SK-N-SH treated with all-trans-retinoic acid at 6 μM for 48 hours (cell line): ENCODE measurements at regions not wholly inside any gene's neighbourhood (a gene's known extent, or its start where the extent isn't known, plus 50 kb on each side); places are given as distances from the start of the nearest gene placed in this dataset.

Experiments used
- ARNTL ChIP-seq: fragments of 450-650 bp; formaldehyde crosslinking; IDR thresholded peaks from 2 replicates; pipeline ENCODE4 v1.5.0; 2020; ENCODE audit warnings: low read depth, mild to moderate bottlenecking, moderate library complexity, borderline replicate concordance
- ESRRG ChIP-seq: fragments of 250-450 bp; sonication (Bioruptor Pico); IDR thresholded peaks from 2 replicates; pipeline ENCODE4 v1.6.1; 2021; ENCODE audit warnings: mild to moderate bottlenecking
- ISL1 ChIP-seq: fragments of 250-450 bp; sonication (Bioruptor Pico); IDR thresholded peaks from 2 replicates; pipeline ENCODE4 v2.1.2; 2022; ENCODE audit warnings: mild to moderate bottlenecking, moderate library complexity
- PATZ1 ChIP-seq: fragments of 250-450 bp; sonication (Bioruptor Pico); IDR thresholded peaks from 2 replicates; pipeline ENCODE4 v1.8.0; 2020; ENCODE audit warnings: mild to moderate bottlenecking, moderate library complexity, borderline replicate concordance
- PPARA ChIP-seq: fragments of 250-450 bp; sonication (Bioruptor Pico); IDR thresholded peaks from 2 replicates; pipeline ENCODE4 v1.5.0; 2020; ENCODE audit warnings: mild to moderate bottlenecking, borderline replicate concordance
- RARB ChIP-seq: fragments of 250-450 bp; sonication (Bioruptor Pico); IDR thresholded peaks from 2 replicates; pipeline ENCODE4 v1.8.0; 2021; ENCODE audit warnings: mild to moderate bottlenecking, moderate library complexity
- TCF4 ChIP-seq: fragments of 250-450 bp; sonication (Bioruptor Pico); IDR thresholded peaks from 2 replicates; pipeline ENCODE4 v1.8.0; 2021; ENCODE audit warnings: mild to moderate bottlenecking, moderate library complexity, borderline replicate concordance
- TOX ChIP-seq: fragments of 250-450 bp; sonication (Bioruptor Pico); IDR thresholded peaks from 2 replicates; pipeline ENCODE4 v1.8.0; 2021; ENCODE audit warnings: mild to moderate bottlenecking, moderate library complexity, borderline replicate concordance
- ZFP30 ChIP-seq: fragments of 450-650 bp; formaldehyde crosslinking; IDR thresholded peaks from 2 replicates; pipeline ENCODE4 v1.5.0; 2022; ENCODE audit warnings: mild to moderate bottlenecking, moderate library complexity
- ZNF565 ChIP-seq: fragments of 450-650 bp; formaldehyde crosslinking; conservative IDR thresholded peaks from 2 replicates; pipeline ENCODE4 v1.5.0; 2020; ENCODE audit warnings: low read depth, mild to moderate bottlenecking, moderate library complexity
- ZNF70 ChIP-seq: fragments of 450-650 bp; formaldehyde crosslinking; IDR thresholded peaks from 2 replicates; pipeline ENCODE4 v1.5.0; 2020; ENCODE audit warnings: mild to moderate bottlenecking, moderate library complexity

GRCh38 chr7:22958742-22959141 lies 55.2 kb downstream of the HYCC1 start:
- TF ChIP-seq PPARA (CRISPR knock-in tag) (no peak), TOX (CRISPR knock-in tag) (no peak), TCF4 (CRISPR knock-in tag) (no peak), ESRRG (CRISPR knock-in tag) (no peak), PATZ1 (CRISPR knock-in tag) (no peak), ZFP30 (CRISPR knock-in tag) (no peak), RARB (CRISPR knock-in tag) (no peak), ISL1 (CRISPR knock-in tag) (no peak), ZNF565 (CRISPR knock-in tag) (no peak), ARNTL (CRISPR knock-in tag) (no peak), ZNF70 (no peak)
